Epithelial cell of proximal tubule (primary cell): ENCODE measurements at regions not wholly inside any gene's neighbourhood (a gene's known extent, or its start where the extent isn't known, plus 50 kb on each side); places are given as distances from the start of the nearest gene placed in this dataset.

ENCODE experiments used
- DNase-seq: peaks from one replicate; pipeline ENCODE4 v3.0.0-alpha.2; 2011; ENCODE audit warnings: low read depth
- H3K4me3 ChIP-seq: 2 replicates; pipeline ENCODE4 v1.5.1; 2011; ENCODE audit warnings: low read depth, mild to moderate bottlenecking, low read length
- TF ChIP-seq, protein P1 (sequence below): conservative IDR thresholded peaks from 2 replicates; pipeline ENCODE4 v1.5.1; 2012; ENCODE audit warnings: low read depth, mild to moderate bottlenecking, low read length

DNA sequence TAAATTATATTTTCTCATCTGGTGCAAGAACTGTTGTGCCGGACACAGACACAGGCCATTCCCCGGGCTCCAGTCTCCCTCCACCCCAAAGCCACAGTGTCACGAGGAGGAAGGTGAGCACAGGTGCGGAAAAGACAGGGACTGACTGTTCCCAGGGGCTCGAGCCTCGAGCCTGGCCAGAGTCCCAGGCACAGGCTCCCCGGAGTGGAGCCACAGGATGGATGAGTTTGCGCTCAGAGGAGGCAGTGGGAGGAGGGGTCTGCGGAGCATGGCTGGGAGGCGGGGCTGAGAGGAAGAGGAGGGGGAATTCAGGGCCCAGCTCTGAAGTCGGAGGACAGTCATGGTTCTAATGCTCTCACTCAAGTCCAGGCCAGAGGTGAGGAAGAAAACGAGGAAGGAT is 284.8 kb downstream of the SMOC2 start:
- H3K4me3 ChIP-seq = no peak overlapping the region
- TF ChIP-seq, protein P1, sequence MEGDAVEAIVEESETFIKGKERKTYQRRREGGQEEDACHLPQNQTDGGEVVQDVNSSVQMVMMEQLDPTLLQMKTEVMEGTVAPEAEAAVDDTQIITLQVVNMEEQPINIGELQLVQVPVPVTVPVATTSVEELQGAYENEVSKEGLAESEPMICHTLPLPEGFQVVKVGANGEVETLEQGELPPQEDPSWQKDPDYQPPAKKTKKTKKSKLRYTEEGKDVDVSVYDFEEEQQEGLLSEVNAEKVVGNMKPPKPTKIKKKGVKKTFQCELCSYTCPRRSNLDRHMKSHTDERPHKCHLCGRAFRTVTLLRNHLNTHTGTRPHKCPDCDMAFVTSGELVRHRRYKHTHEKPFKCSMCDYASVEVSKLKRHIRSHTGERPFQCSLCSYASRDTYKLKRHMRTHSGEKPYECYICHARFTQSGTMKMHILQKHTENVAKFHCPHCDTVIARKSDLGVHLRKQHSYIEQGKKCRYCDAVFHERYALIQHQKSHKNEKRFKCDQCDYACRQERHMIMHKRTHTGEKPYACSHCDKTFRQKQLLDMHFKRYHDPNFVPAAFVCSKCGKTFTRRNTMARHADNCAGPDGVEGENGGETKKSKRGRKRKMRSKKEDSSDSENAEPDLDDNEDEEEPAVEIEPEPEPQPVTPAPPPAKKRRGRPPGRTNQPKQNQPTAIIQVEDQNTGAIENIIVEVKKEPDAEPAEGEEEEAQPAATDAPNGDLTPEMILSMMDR = no peak
- no peak for DNase-seq

- TF ChIP-seq, protein P1 = no peak
- H3K4me3 ChIP-seq = no peak overlapping the region
- DNase-seq = no peak
These were observed 283.9 kb downstream of the SMOC2 start for GRCh38 chr6:168724669-168725570.

- DNase-seq = no peak
- H3K4me3 ChIP-seq = no peak overlapping the region
- TF ChIP-seq, protein P1 = no peak
These were observed 283.0 kb downstream of the SMOC2 start for GRCh38 chr6:168724033-168724432.

GRCh38 chr6:168722397-168722796 is 281.4 kb downstream of the SMOC2 start:
- no peak overlapping the region for H3K4me3 ChIP-seq
- DNase-seq = no peak
- TF ChIP-seq, protein P1 = no peak

- TF ChIP-seq, protein P1 = no peak
- DNase-seq = no peak
These were observed 280.6 kb downstream of the SMOC2 start for GRCh38 chr6:168721571-168721970.

DNA sequence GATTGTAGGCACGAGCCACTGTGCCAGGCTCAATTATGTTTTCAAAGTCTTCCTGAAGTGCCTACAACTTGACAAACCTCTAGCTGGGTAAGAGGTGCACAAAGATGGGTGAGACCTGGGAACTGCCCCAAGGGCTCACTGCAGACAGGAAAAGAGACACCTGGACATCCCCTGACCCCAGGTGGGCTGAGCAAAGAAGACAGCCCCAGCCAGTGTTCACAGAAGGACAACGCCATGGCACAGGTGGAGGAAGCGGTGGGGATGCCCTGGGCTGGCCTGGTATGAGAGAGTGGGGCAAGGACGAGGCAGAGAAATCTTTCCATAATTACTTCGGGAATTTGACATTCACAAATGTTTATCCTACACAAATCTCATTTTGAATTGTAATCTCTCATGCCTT is 278.9 kb downstream of the SMOC2 start:
- H3K4me3 ChIP-seq = no peak overlapping the region
- TF ChIP-seq, protein P1 = no peak
- DNase-seq = no peak

More at GRCh38 chr6:168721571-168721970, 280.6 kb downstream of the SMOC2 start:
- H3K4me3 ChIP-seq = no peak overlapping the region
